ENCODE measurements at regions not wholly inside any gene's neighbourhood (a gene's known extent, or its start where the extent isn't known, plus 50 kb on each side); places are given as distances from the start of the nearest gene placed in this dataset.

DNA sequence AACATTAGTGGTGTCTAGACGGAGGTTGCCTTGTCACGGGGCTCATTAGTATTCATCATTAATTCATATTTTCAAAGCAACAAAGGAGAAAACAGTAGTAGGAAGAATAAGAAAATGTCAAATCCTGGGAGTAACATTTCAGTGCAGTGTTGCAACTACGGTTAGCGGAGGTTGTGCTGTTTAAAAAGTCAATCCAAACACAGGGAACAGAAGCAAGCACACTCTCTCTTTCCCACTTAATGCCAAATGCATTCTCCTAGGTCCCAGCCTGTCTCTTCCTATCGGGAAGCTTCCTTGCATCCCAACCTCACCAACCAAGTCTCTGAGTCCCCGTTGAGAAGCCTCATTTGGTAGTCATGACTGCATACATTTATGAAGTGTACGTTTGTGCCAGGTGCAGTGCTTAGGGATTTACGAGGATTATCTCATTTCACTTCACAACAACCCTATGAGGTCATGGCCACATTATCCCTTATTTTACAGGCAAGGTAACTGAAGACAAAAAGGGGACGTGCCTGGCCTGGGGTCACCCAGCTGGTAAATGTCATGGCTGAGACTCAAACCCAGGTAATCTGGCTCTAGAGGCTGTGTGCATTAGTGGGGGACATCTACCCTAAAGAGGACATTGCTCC is 283.6 kb upstream of the SALL1 start:
- DNase-seq (ENCODE audit: low read depth): no peak
- H3K4me3 ChIP-seq (ENCODE audit: low read depth, low read length): no peak overlapping the region
- TF ChIP-seq CTCF (conservative IDR thresholded peaks at IDR 0.05; ENCODE audit: low read depth, low read length): no peak

GRCh38 chr16:51433599-51433998 is 282.5 kb upstream of the SALL1 start:
- no peak for TF ChIP-seq CTCF (conservative IDR thresholded peaks at IDR 0.05; ENCODE audit: low read depth, low read length)
- no peak overlapping the region for H3K4me3 ChIP-seq (ENCODE audit: low read depth, low read length)
- DNase-seq (ENCODE audit: low read depth): no peak

- peak; percentile 99 for DNase-seq (ENCODE audit: low read depth)
- TF ChIP-seq CTCF (conservative IDR thresholded peaks at IDR 0.05; ENCODE audit: low read depth, low read length): no peak
Observed at GRCh38 chr16:51431517-51432241, 280.6 kb upstream of the SALL1 start.

DNA sequence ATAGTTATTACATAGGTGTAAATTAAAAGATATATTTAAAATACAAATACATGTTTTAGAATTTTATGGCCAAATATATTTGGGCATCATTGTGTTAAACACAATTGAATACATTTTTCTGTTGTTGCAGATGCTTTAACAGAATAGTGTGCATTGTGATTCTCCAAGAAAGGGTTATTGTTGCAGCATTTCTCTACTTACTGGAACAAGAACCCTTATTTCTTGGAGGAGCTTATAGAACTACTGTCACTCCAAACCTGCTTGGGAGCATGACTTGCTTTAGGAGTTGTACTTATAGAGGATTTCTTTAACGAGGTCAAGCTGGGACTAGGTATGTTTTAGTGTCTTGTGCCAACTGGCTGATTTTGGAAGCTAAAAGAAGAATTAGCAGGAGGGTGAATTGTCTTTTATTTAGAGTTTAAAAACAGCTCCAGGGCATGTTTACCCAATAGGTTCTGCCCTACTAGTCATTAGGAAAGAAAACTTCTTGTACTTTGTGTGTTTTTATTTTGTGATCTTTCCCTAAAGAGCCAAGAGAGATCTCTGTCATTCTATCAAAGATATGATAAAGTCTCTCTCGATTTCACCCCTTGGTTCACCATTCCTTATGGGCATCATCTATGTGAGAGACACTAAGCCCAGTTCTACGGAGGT is 279.8 kb upstream of the SALL1 start:
- DNase-seq (ENCODE audit: low read depth): no peak

More at GRCh38 chr16:51431517-51432241, 280.6 kb upstream of the SALL1 start:
- H3K4me3 ChIP-seq (ENCODE audit: low read depth, low read length): peak overlapping the region; percentile 34

DNA sequence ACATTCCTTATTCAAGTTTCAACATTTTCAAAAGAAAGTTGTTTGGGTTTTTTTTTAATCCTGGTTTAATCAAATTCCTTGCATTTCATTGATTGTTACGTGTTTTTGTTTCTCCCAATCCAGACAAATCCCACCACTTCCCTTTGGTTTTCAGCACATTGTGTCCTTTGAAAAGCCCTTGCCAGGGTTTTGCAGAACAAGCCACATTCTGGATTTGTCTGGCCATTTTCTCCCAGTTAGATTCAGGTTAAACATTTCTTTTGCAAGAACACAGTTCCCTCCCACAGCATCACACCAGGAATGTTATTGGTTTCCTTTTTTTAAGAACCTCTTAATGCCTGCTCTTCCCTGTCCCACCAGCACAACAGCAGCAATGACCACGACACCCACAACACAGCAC is 278.0 kb upstream of the SALL1 start:
- no peak for TF ChIP-seq CTCF (conservative IDR thresholded peaks at IDR 0.05; ENCODE audit: low read depth, low read length)
- DNase-seq (ENCODE audit: low read depth): no peak
- no peak overlapping the region for H3K4me3 ChIP-seq (ENCODE audit: low read depth, low read length)

More for the DNA sequence above, 279.8 kb upstream of the SALL1 start:
- peak overlapping the region; percentile 20 for H3K4me3 ChIP-seq (ENCODE audit: low read depth, low read length)
- TF ChIP-seq CTCF (conservative IDR thresholded peaks at IDR 0.05; ENCODE audit: low read depth, low read length): no peak

- TF ChIP-seq CTCF (conservative IDR thresholded peaks at IDR 0.05; ENCODE audit: low read depth, low read length): no peak
- no peak overlapping the region for H3K4me3 ChIP-seq (ENCODE audit: low read depth, low read length)
- no peak for DNase-seq (ENCODE audit: low read depth)
Observed at GRCh38 chr16:51427085-51427484, 276.0 kb upstream of the SALL1 start.

Data from epithelial cell of proximal tubule (primary cell).